SH-SY5Y (cell line): ENCODE measurements at regions not wholly inside any gene's neighbourhood (a gene's known extent, or its start where the extent isn't known, plus 50 kb on each side); places are given as distances from the start of the nearest gene placed in this dataset.

Source experiments
- GATA2 ChIP-seq: IDR thresholded peaks from 2 replicates; pipeline ENCODE4 v1.6.1; 2011; ENCODE audit warnings: mild to moderate bottlenecking, low read depth, low read length
- GATA3 ChIP-seq: IDR thresholded peaks from 2 replicates; pipeline ENCODE4 v1.6.1; 2011; ENCODE audit warnings: low read depth, mild to moderate bottlenecking, low read length, moderate library complexity

DNA sequence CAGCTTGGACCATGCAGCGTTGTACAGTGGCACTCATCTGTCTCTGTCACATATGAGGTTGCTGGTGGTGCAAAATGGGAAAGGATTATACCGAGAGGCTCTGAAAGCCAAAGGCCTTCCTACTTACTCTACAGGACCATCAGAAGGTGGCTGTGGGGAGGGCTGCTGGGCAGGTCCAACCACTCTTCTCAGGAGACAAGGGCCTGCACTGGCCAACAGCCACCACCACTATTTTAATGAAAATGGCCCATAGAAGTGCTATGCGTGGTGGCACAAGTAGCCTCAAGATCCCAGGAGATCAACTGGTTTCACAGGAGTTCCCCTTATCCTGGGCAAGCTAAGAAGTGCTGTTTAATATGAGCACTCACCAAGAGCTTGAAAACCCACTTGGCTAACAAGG is 52.3 kb downstream of the MRPL57 start:
- TF ChIP-seq GATA2 (no peak), GATA3 (no peak)
